HG02884 (cell line): ENCODE measurements at regions not wholly inside any gene's neighbourhood (a gene's known extent, or its start where the extent isn't known, plus 50 kb on each side); places are given as distances from the start of the nearest gene placed in this dataset.

Experiments
- ATAC-seq: cut with Tn5 transposase; IDR thresholded peaks from one replicate; pipeline ENCODE4 v1.9.1; 2021; ENCODE audit warnings: mild to moderate bottlenecking, moderate library complexity; ENCODE audit not compliant: unreplicated experiment

DNA sequence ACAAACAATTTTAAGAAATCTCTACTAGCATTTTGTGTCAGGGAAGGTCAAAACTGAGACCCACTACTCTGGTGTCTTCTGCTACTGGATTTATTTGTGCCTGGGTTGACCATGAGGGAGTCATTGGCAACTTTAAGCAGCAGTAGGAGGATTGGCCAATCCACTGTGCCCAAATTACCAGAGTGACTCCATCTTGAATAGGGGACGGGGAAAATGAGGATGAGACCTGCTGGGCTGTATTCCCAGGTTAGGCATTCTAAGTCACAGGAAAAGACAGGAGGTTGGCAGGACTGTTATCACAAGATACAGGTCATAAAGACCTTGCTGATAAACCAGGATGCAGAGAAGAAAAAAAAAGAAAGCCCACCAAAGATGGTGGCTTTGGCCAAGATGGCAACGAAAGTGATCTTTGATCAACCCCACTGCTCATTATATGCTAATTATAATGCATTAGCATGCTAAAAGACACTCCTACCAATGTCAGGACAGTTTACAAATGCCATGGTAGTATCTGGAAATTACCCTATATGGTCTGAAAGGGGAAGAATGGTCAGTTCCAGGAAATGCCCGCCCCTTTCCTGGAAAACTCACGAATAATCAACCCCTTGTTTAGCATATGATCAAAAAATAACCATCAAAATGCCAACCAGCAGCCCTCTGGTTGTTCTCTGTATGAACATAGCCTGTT is 200.9 kb downstream of the LTN1 start:
- no peak for ATAC-seq

DNA sequence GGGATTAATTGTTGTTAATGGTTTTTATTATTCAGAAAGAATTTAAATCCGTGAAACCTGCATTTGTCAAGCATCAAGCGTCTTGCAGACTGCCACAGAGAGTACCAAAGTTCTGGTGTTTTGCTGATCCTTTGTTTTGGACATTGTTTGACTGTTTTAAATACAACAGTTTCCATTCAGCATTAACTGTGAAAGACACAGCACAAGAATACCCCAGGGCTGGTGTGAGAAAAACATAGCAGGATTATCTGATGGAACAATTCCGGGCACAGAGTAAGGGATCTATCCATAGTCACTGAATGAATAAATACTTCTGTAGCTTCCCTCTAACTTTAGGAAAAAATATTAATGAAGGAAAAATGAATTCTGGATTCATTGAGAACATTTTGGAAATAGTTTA is 202.3 kb downstream of the LTN1 start:
- ATAC-seq, result no peak

DNA sequence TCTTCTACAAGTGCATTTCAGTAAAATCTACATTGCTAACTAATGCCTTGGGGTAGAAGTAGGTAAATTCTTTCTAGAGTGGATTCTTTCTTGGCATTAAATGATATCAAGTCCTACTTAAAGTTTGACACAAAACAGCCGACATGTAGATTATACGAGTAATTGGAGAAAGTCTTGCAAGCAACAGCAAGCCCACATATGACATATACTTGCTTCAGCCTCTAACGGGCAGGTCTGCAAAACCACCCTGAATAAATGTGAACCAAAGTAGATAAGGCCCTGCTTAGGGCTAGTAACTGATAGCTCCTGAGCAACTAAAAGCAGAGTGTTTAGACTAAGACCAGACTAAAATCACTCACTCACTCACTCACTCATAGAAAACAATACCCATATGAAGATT is 203.2 kb downstream of the LTN1 start:
- no peak for ATAC-seq

DNA sequence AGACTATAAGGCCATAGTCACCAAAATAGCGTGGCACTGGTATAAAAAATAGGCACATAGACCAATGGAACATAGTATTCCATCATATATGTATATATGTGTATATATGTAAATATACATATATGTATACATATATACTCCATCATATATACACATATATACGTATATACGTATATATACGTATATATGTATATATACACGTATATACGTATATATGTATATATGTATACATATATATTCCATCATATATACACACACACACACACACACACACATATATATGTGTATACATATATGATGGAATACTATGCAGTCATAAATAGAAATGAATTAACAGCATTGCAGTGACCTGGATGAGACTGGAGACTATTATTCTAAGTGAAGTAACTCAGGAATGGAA is 204.6 kb downstream of the LTN1 start:
- ATAC-seq, result no peak

DNA sequence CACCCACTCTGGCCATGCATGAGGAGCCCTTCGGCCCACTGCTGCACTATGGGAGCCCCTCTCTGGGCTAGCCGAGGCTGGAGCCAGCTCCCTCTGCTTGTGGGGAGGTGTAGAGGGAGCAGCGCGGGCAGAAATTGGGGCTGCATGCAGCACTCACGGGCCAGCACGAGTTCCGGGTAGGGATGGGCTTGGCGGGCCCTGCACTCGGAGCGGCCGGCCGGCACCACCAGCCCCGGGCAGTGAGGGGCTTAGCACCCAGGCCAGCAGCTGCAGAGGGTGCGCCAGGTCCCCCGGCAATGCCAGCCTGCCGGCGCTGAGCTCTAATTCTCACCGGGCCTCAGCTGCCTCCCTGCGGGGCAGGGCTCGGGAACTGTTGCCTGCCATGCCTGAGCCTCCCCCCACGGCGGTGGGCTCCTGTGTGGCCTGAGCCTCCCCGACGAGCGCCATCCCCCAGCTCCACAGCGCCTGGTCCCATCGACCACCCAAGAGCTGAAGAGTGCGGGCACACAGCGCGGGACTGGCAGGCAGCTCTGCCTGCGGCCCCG is 209.0 kb downstream of the LTN1 start:
- ATAC-seq, result no peak

DNA sequence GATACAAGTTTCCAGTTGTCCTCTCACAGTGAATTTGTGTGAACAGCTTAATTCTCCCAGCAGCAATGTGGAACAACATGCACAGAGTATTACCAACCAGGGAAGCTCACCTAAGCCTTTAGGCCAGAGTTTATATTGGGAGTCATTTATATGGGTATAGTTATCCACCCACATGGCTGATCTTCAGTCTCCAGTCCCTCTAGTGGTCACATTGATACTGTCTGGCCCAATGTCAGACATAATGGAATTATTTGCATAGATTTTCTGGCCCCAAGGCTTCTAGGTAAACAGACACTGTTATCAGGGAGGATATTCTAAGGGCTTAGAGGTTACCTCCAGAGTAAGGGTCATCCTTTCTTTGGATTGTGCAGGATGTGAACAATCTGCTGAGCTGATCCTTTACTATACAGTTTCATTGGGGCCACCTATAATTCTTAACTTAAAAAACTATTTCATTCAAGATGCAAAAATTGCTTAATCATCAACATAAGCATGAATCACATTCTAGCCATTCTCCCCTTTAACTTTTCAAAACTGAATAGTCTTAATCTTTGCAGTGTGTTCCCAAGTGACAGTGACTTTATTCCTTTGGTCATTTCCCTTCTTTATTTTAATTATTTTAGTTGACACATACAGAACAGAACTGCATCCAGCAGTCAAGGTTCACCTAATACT is 210.9 kb downstream of the LTN1 start:
- peak; percentile 52 for ATAC-seq

DNA sequence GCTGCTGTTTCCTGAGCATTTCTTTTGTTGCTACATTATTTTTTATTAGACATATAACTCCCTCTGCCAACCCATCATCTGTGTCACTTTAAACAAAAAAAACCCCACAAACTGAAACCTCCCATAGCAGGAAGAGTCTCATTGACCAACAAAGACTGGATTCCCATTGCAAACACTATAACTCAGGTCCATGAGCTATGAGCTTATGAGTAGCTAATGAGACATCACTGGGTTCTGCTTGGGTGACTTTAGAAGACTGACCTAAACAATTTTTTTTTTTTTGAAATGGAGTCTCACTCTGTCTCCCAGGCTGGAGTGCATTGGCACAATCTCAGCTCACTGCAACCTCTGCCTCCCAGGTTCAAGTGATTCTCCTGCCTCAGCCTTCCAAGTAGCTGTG is 212.8 kb downstream of the LTN1 start:
- no peak for ATAC-seq

DNA sequence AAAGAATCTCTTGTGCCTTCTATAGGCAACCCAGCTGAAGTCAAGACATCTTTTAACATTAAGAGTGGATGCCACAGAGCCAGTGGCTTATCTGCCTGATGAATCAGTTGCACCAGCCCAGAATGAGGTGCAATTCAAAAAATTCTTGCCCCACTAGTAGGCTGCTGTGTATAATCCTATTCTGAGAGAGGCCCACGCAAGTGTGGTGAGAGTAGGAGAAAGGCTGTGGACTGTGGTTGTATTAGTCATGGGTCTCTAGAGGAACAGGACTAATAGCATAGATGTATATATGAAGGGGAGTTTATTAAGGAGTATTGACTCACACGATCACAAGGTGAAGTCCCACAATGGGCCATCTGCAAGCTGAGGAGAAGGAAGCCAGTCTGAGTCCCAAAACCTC is 216.4 kb downstream of the LTN1 start:
- no peak for ATAC-seq

DNA sequence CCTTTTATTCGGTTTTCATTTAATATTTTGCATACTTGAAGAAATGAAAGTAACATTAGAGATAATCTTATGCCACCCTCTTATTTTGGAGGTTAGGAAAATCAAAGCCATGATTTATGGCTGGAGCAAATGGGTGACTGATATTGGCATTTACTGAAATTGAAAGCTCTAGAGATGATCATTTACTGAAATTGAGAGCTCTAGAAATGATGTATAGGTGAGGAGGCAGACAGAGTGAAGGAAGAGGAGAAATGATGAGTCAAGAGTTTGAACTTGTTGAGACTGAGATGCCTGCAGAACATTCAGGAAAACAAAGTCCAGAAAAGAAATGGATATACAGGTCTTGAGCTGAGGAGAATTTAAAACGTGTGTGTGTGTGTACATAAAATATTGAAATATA is 217.6 kb downstream of the LTN1 start:
- ATAC-seq, result no peak

DNA sequence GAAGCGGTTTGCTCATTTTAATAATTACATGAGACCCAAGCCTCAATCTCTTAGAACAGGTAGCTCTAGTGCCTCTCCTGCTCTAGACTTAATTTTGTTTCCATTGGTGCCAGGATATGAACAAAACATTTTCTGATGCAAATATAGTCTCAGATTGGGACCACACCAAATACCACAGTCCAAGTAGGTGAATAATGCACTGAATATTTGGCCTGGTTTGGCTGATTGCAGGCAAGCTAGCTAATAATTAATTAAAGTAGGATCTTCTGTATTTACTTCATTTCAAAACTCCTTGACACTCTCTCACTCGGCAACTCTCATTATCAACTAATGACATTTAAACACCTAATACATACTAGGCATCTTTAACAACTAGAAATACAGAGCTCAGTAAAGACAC is 219.6 kb downstream of the LTN1 start:
- no peak for ATAC-seq

DNA sequence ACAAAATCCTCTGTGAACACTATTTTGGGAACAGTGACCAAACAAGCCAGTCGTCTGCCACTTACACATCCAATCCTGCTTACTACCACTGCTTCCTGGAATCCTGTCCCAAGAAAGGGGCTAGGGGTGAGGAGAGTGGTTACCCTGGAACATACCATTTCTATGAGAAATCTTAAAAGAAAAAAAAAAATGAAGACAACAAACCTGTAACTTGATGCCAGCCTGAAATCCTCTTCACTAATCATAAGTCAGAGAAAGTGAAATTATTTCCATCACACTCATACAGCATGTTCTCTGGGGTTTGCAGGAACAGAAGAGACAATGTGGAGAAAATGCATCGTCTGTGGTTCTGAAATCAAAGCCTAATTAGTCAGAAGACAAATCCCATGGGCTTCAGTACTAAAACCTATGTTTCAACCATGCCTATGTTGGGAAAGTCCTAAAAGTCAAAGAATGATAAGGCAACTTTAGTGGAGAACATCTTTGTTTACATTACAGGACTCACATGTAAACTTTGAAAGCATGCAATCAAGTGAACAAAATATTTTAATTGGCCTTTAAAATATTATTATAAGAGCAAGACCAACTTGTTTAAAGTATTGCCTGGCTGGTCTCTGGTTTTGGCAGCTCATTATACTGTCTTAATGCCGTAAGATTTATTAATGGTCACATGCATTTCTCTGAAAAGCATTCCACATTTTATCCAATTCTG is 220.7 kb downstream of the LTN1 start:
- ATAC-seq, result no peak

DNA sequence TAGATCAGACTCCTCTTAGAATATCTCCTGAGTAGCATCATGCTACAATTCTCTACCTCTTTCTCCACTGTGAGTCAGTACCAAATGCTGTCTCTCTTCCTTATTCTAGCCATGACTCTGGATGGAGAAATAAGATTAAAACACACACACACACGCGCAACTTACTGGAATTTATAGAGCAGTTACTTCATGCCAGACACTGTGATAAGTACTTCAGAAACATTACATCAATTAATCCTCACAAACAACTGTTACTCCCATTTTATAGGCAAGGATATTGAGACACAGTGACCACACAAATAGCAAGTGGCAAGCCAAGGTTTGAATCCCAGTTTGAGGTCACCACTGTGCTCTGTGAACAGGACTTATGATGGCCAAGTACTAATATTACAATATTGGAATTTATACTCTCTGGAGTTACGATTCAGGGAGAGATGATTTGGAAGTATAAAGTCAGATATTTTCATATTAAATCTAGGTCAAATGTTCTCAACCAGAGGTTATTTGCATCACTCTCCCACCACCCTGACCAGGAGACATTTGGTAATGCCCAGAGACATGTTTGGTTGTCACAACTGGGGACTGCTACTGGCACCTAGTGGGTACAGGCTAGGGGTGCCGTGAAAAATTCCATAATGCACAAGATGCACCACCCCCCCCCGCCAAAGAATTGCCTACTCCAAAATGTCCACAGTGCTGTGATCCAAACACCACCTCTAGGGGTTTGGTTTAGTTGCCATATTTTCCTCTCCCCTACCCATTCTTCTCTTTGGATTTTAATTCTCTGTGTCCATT is 221.6 kb downstream of the LTN1 start:
- ATAC-seq, result no peak

DNA sequence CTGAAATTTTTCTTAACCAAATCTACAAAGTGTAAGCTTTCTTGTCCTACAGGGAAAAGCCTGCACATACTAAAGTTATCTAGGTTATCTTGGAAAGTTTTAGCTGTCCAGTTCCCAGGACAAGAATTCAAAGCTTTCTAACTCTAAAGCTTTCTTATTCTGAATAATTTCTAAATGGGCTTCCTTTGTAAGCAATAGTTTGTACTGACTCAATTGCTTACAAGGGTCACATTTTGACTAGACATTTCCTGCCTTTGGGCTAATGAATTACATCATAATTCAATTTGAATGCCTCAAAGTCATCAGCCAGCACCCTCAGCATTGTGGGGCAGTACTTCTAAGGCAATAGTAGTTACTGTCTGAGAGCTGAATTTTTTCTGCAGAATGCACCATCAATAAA is 223.0 kb downstream of the LTN1 start:
- ATAC-seq, result no peak

DNA sequence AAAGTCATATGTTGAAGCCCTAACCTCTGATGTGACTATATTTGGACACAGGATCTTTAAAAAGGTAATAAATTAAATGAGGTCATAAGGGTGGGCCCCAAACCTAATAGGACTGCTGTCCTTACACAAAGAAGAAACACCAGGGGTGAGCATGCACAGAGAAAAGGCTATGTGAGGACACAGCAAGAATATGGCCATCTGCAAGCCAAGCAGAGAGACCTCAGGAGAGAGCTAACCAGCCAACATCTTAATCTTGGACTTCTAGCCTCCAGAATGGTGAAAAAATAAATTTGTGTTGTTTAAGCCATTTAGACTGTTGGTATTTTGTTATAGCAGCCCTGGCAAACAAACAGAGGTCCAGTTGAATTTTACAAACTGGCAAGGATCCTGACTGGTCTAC is 223.9 kb downstream of the LTN1 start:
- no peak for ATAC-seq

DNA sequence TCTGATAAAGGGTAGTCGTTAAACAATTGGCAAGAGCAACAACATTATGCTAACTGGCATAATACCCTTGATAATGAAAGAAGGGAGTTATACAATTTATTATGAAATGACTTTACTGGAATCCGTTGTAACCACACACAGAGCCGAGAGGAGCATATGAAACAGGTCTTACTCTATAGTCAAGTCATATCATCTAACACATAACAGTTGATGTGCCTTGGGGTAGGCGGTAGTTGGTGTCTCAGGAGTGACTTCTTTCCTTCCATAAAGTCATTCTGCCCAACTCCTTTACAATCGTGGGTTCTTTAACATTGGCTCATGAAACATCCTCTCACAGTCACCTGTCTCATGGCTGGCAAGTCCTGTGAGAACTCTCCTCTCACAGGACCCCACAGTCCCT is 225.2 kb downstream of the LTN1 start:
- ATAC-seq, result no peak

DNA sequence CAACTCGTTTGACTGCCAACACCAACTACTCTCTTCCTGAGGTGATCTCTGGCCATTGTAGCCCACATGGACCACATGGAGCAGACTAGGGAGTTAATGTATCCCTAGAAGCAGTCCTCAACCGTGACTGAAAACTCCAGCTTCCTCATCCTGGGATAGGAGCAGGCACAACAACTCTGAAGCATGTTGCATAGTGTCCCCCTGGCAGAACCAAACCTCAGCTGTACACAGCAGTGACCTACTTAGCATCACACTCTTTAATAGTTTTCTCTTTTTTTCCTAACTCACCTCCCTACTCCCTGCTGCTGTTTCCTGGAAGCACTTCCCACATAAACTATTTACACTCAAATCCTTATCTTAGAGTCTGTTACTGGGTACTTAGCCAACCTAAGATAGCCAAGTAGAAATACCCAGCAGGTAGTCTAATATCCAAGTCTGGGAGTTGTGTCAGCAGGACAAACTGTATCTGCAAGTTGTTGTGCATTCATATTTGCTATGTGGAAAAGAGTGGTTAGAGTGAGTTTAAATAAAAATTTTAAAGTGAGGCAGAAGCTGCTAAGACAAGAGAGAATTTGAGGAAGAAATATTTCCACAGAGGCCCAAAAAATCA is 228.8 kb downstream of the LTN1 start:
- no peak for ATAC-seq

DNA sequence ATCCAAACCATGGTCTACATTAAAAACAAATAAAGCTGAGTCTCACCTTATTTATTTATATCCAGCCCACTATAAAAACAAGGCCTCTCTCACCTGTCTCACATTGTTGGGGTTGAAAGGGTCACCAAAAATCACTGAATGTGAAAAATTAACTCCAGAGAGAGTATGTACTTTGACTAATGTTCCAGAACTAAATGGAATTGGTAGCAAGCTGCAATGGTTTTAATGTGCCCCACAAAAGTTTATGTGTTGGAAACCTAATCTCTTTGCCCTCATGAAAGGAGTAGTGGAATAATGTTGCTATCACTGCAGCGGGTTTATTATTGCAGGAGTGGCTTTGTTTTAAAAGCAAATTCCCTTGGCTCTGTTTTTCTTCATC is 230.3 kb downstream of the LTN1 start:
- ATAC-seq, result no peak

DNA sequence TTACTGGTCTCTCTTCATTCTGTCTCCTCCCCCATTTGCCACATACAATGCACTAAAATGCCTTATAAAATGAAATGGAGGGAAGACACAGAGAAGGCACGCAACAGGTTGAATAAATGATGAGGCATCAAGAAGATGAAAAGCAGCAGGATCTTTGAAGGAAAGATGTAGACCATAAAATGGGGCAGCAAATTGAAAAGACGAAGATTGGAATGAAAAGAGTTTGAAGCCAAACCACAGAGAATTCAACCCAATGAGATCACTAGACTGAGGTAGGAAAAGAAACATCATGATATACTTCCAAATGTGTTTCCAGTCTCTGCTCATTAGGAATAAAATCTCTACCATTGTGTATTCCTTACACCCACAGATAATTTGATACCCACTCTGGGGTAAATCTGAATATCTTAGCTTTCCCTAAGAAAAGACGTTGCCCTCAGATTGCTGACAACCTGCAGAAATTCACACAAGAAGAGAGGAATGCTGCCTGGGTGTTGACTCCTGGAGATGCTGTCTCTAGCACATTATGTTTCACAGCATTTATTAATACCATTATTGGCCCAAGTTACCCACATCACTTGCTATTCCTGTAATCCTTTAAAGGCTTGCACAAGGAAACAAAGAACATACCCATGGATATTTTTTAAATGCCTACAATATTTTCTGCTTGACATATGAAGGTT is 230.9 kb downstream of the LTN1 start:
- ATAC-seq, result no peak

DNA sequence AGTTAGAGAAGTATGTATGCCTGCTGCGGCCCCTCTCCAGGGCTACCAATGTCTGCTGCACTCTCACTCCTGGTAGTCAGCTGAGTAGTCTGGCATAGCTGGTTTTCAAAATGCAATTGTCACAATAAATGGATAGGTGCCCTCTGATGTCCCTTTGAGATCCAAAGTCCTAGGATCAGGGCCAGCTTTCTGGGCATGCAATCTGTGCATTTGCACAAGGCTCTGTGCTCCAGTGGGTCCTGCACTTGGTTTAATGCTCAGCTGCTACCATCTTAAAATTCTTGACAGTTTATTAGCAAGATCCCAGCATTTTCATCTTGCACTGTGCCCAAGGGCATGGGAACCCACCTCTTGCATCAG is 233.8 kb downstream of the LTN1 start:
- no peak for ATAC-seq
